ENCODE measurements at regions not wholly inside any gene's neighbourhood (a gene's known extent, or its start where the extent isn't known, plus 50 kb on each side); places are given as distances from the start of the nearest gene placed in this dataset.

GRCh38 chr12:46464863-46465262, 92.3 kb upstream of the SLC38A2 start:
- no peak for DNase-seq (ENCODE audit: low spot score in 2 of 2, unreplicated experiment in 2 of 2)
- no peak for TF ChIP-seq CTCF (IDR thresholded peaks at IDR 0.05; ENCODE audit: unreplicated experiment)
- Mint-ChIP-seq H3K27me3 (ENCODE audit: low read depth) (peaks cover 5% of the 10 kb centered on the region), H3K9me3 (no peaks in the 10 kb centered on the region), H3K4me1 (peaks cover 33% of the 10 kb centered on the region), H3K27ac (no peak overlapping the region), H3K4me3 (no peak overlapping the region), H3K36me3 (no peaks in the 10 kb centered on the region)

- H3K36me3 Mint-ChIP-seq, result no peaks in the 10 kb centered on the region
Observed at GRCh38 chr12:46462641-46463355, 90.2 kb upstream of the SLC38A2 start.

GRCh38 chr12:46461907-46462640, 89.5 kb upstream of the SLC38A2 start:
- no peak overlapping the region for H3K4me3 Mint-ChIP-seq
- peaks cover 5% of the 10 kb centered on the region for H3K27me3 Mint-ChIP-seq (ENCODE audit: low read depth)

More at GRCh38 chr12:46462641-46463355, 90.2 kb upstream of the SLC38A2 start:
- H3K4me3 Mint-ChIP-seq, result no peak overlapping the region
- no peak for DNase-seq (ENCODE audit: low spot score in 2 of 2, unreplicated experiment in 2 of 2)
- H3K27ac Mint-ChIP-seq, result peak overlapping the region; percentile 89
- no peak for TF ChIP-seq CTCF (IDR thresholded peaks at IDR 0.05; ENCODE audit: unreplicated experiment)
- peaks cover 5% of the 10 kb centered on the region for H3K27me3 Mint-ChIP-seq (ENCODE audit: low read depth)
- no peaks in the 10 kb centered on the region for H3K9me3 Mint-ChIP-seq
- peaks cover 41% of the 10 kb centered on the region for H3K4me1 Mint-ChIP-seq

GRCh38 chr12:46461459-46461858, 88.9 kb upstream of the SLC38A2 start:
- H3K4me1 Mint-ChIP-seq, result peaks cover 48% of the 10 kb centered on the region

More at GRCh38 chr12:46461907-46462640, 89.5 kb upstream of the SLC38A2 start:
- Mint-ChIP-seq H3K4me1 (peaks cover 42% of the 10 kb centered on the region), H3K27ac (peak overlapping the region; percentile 89), H3K9me3 (no peaks in the 10 kb centered on the region), H3K36me3 (no peaks in the 10 kb centered on the region)
- no peak for DNase-seq (ENCODE audit: low spot score in 2 of 2, unreplicated experiment in 2 of 2)
- no peak for TF ChIP-seq CTCF (IDR thresholded peaks at IDR 0.05; ENCODE audit: unreplicated experiment)

GRCh38 chr12:46460682-46461210, 88.2 kb upstream of the SLC38A2 start:
- no peak for DNase-seq (ENCODE audit: low spot score in 2 of 2, unreplicated experiment in 2 of 2)
- Mint-ChIP-seq H3K9me3 (no peaks in the 10 kb centered on the region), H3K36me3 (no peaks in the 10 kb centered on the region), H3K27ac (no peak overlapping the region), H3K4me1 (peaks cover 55% of the 10 kb centered on the region), H3K27me3 (ENCODE audit: low read depth) (peaks cover 5% of the 10 kb centered on the region), H3K4me3 (no peak overlapping the region)
- TF ChIP-seq CTCF (IDR thresholded peaks at IDR 0.05; ENCODE audit: unreplicated experiment), result no peak

More at GRCh38 chr12:46461459-46461858, 88.9 kb upstream of the SLC38A2 start:
- no peaks in the 10 kb centered on the region for H3K9me3 Mint-ChIP-seq
- H3K27me3 Mint-ChIP-seq (ENCODE audit: low read depth), result peaks cover 5% of the 10 kb centered on the region
- H3K4me3 Mint-ChIP-seq, result no peak overlapping the region
- no peaks in the 10 kb centered on the region for H3K36me3 Mint-ChIP-seq
- no peak for TF ChIP-seq CTCF (IDR thresholded peaks at IDR 0.05; ENCODE audit: unreplicated experiment)
- H3K27ac Mint-ChIP-seq, result peak overlapping the region; percentile 43
- DNase-seq (ENCODE audit: low spot score in 2 of 2, unreplicated experiment in 2 of 2), result no peak
